ENCODE measurements at regions not wholly inside any gene's neighbourhood (a gene's known extent, or its start where the extent isn't known, plus 50 kb on each side); places are given as distances from the start of the nearest gene placed in this dataset.

DNA sequence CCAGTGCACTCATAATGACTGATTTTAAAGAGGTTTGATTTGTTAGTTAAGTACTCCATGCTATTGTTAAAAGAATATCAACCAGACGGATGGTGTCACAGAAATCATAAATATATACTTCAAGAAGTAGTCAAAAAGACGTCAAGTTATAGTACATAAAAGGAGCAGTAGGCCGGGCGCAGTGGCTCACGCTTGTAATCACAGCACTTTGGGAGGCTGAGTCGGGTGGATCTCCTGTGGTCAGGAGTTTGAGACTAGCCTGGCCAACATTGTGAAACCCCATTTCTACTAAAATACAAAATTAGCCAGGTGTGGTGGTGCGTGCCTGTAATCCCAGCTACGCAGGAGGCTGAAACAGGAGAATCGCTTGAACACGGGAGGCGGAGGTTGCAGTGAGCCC lies 721.7 kb downstream of the JRKL start:
- in situ Hi-C loops (cut with HindIII; ENCODE audit: low pct_unique_long_range_greater_than_20kb, low sequenced_read_pairs), result no loop called here

DNA sequence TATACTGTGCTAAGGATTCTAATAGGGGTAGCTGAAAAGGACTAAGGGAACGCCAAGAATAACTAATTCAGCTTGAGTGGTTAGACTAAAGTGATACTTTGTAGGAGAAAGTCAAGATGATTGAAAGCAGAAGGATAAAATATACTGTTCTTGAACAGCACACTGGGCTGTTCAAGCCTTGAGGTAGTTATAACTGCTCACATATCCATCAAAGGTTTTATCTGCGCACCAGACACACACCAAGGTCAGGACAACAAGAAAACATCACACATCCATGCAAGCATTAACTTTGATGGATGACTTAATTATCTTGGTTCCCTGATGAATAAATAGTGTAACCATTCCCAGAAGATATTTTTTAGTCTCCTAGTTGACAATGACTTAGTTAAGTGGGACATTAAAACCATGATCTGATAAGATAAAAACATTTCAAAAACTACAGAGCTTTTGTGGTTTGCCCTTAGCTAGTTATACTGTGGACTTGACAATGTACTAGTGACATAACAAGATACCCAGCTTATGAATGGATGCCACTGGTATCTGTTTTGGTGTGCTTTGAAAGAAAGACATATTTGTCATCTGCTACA lies 728.9 kb downstream of the JRKL start:
- in situ Hi-C loops (cut with HindIII; ENCODE audit: low pct_unique_long_range_greater_than_20kb, low sequenced_read_pairs), result no loop called here
- no peak for DNase-seq (ENCODE audit: low read depth)

More for the DNA sequence above, 721.7 kb downstream of the JRKL start:
- no peak for DNase-seq (ENCODE audit: low read depth)

DNA sequence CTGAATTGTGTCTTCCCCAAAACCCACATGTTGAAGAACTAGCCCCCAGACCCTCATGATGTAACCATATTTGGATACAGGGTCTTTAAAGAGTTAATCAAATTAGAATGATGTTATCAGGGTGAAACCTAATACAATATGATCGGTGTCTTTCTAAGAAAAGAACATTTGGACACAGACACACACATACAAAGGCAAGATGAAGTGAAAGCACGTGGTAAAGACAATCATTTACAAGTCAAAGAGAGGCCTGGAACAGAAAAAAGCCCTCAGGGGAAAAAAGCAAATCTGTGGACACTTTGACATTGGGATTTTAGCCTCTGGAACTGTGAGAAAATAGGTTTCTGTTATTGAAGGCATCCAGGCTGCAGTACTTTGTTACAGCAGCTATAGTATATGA lies 733.4 kb downstream of the JRKL start:
- DNase-seq (ENCODE audit: low read depth), result no peak
- in situ Hi-C loops (cut with HindIII; ENCODE audit: low pct_unique_long_range_greater_than_20kb, low sequenced_read_pairs), result no loop called here

DNA sequence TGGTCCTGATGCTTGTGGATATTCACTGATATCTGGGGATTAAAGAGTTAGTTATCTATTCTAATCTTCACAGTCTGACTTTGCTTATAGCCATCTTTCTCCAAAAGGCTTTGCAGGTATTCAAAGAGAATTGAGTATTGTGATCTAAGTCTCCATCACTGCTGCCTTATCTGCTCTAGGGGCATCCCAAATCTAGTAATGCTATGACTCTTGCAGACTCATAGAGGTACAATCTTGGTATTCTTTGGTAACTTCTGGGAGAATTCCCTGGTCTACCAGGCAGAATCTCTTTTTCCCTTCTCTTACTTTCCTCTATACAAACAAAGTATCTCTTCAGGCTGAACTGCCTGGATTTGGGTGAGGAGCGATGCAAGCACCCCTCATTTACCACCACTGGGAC lies 746.3 kb downstream of the JRKL start:
- DNase-seq (ENCODE audit: low read depth), result no peak
- in situ Hi-C loops (cut with HindIII; ENCODE audit: low pct_unique_long_range_greater_than_20kb, low sequenced_read_pairs), result no loop called here

DNA sequence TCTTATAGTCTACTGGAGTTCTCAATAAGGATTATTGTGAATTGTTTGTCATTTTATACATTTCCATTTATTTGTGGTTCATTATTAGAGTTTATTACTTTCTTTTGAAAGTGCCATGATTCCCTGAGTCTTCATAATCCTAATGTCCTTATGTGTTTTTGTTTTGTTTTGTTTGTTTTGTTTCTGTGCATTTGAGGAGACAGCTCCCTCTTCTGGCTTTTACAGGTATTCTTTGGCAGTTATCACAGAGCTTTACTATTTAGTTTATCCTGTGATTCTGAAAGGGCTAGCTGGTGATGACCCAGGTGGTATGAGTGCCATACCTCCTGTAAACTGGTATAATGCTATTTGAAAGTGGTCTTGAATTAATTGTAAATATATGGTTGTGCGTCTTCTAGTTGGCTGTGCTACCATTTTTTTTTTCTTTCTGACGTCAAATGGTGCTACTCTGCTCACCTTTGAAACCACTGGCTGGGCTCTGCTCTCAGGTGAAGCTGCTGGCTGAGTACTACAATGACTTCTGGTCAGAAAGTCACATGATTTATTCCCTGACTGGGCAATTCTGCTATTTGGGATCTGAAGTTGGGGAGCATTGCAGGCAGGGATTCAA lies 751.2 kb downstream of the JRKL start:
- DNase-seq (ENCODE audit: low read depth), result peak; percentile 7
- in situ Hi-C loops (cut with HindIII; ENCODE audit: low pct_unique_long_range_greater_than_20kb, low sequenced_read_pairs), result no loop called here

DNA sequence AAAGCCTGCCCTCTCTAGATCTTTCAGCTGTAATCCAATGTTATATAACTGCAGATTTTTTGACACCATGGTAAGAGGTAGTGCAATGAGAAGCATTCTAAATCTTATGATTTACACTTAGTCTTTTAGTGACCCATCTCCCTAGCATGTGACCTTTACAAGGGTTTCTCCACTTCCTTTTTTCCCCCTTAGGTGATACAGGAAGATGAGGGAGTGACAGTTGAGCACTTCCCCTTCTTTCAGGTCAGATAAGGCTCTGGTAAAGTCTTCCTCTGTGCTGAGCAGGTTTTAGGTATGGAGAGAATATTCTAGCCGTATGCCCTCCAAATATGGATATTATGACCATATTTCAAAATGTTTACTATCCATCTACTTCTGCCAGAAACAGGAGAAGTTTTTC lies 753.6 kb downstream of the JRKL start:
- no peak for DNase-seq (ENCODE audit: low read depth)
- in situ Hi-C loops (cut with HindIII; ENCODE audit: low pct_unique_long_range_greater_than_20kb, low sequenced_read_pairs), result no loop called here

DNA sequence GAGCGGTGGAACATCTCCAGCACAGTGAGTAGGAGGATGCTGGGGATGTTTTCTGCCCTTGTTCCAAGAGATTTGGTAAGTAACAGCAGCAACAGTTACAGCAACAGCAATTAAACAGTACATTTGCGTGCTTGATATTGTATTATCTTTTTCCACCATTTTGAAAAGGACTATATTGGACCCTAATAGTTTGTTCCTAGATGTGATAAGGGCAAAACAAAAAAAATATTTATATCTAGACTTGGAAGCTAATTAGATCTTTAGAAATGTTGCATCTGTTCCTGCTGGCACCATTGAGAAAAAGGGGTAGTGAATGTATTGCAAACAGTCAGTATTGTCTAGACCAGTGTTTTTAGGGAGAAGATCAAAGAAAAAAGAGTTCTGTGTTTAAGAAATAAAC lies 759.9 kb downstream of the JRKL start:
- DNase-seq (ENCODE audit: low read depth), result no peak
- in situ Hi-C loops (cut with HindIII; ENCODE audit: low pct_unique_long_range_greater_than_20kb, low sequenced_read_pairs), result no loop called here

DNA sequence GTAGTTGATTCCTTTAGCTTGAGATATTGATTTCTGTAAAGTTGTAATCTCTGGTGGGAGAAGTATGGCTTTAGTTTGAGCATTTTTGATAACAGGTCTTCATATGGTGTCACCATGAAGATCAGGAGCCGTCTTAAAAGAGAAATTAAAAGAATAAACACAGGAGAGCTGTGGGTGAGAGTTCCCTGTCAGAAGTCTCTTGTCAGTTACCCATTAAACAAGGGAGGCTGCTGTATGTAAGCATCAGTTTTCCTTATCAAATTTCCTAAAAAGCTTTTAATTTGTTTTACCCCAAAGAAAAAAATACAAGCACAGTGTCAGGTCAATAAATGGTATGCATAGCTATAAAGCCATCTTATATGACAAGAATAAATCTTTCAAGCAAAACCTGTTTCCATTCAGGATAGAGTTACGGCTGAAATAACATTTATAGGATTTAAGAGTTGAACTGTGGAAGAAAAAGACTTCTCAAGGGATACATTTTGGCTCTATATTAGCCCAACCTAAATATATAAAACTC lies 767.5 kb downstream of the JRKL start:
- DNase-seq (ENCODE audit: low read depth), result no peak
- in situ Hi-C loops (cut with HindIII; ENCODE audit: low pct_unique_long_range_greater_than_20kb, low sequenced_read_pairs), result no loop called here

DNA sequence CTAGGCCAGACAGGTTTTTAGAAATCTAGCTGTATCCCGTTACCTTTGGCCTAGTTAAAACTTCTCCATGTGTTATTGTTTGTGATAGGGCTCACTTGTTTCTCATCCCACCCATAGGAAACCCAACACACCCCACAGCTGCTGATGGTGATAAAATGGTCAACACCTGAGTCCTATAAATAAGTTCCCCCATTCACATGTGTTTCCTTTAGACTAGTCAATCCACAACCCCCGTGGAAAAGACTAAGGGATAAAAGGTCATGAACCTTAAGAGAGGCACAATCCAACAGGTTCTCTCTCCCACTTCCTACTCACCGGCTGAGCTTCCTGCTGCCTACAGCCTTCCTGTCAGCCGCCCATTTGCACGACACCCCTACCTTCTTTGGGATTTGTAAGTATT lies 768.4 kb downstream of the JRKL start:
- in situ Hi-C loops (cut with HindIII; ENCODE audit: low pct_unique_long_range_greater_than_20kb, low sequenced_read_pairs), result no loop called here

DNA sequence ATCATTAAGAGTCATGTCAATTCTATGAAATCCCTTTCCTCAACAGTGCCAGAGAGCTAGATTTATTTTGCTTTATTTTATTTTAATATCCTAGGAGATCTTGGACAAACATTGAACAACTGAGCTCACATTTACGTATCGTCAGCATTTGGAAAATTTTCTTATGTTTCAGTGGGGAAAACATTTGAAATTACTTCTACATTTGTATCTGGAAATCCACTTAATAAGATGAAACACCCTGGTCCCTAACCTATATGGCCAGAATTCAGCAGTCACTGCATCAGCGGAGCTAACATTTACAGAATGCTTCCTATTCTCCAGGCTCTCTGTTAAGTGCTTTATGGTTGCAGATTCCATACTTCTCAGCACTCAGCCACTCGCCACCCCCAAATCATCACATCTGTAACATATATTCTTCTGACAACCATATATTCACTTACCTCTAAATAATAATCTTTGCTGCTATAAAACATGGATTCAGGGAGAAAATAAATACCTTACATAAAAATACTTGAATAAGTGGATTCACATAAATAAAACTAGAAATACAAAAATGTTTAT lies 773.9 kb downstream of the JRKL start:
- no peak for DNase-seq (ENCODE audit: low read depth)
- in situ Hi-C loops (cut with HindIII; ENCODE audit: low pct_unique_long_range_greater_than_20kb, low sequenced_read_pairs), result no loop called here

More for the DNA sequence above, 768.4 kb downstream of the JRKL start:
- no peak for DNase-seq (ENCODE audit: low read depth)

DNA sequence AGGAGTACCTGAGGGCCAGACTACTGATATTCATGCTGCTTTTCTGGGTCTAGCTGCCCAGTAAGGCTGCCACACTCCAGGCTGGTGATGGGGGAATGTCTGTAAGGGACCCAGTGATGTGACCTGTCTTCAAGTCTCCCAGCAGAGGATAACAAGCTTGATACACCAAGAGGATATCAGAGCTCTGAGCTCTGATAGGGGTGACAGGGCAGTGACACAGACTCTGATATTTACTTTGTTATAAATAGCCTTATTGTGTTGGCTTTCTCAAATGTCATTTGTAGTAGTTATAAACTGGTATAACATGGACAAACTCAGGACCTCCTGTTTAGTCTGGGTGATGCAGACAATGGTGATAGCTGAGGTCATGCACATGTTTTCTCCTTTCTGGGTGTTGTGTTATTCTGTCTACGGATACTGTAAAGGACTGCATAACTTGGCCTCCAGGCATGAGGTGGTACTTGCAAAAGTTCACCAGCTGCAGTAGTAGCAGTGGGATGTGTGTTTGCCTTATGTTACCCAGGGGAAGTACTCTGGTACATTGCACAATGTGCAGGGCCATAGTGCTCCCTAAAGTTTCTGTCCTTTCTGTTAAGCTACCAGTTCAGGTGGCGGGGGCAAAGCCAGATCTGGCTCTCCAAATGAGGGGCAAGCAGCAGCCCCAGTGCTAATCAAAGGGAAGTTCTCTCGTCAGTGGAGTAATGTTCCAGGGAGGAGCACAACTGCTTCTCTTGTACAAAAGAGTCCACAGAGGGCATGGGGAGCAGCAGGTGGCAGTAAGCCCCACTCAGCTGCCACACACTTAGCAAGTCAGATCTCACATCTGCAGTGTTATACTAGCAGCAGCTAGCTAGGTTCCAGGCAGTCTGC lies 812.2 kb downstream of the JRKL start:
- in situ Hi-C loops (cut with HindIII; ENCODE audit: low pct_unique_long_range_greater_than_20kb, low sequenced_read_pairs), result no loop called here

DNA sequence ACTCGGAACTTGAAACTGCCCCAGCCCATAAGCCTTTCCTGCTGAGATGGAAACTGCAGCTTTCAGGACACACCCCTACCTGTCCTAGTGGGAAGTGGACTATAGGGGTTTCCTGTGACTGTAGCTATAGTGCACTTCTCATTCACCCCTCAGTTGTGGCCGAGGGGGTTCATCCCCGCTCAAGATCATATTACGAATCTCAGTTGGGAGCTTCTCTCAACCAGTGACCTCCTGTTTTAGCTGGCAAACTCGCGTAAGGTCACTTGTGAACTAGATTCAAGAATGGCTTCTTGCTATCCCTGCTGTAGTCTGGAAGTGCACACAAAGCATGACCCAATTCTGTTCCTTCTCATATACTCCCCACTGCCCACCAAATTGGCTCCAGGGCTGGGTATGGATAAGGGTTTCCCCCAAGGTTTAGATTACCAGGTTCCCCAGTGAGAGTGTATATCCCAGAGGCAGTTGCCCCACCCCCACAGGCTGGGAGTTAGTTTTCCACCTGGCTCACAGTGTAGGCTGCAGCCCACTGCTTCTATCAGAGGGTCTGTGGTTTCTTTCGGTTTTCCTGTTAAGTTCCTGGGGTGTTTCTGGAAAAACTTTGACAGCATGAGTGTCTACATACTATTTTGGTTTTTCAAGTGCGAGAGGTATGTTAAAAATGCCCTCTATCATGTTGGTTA lies 812.9 kb downstream of the JRKL start:
- DNase-seq (ENCODE audit: low read depth), result no peak
- in situ Hi-C loops (cut with HindIII; ENCODE audit: low pct_unique_long_range_greater_than_20kb, low sequenced_read_pairs), result no loop called here

More for the DNA sequence above, 812.2 kb downstream of the JRKL start:
- no peak for DNase-seq (ENCODE audit: low read depth)

DNA sequence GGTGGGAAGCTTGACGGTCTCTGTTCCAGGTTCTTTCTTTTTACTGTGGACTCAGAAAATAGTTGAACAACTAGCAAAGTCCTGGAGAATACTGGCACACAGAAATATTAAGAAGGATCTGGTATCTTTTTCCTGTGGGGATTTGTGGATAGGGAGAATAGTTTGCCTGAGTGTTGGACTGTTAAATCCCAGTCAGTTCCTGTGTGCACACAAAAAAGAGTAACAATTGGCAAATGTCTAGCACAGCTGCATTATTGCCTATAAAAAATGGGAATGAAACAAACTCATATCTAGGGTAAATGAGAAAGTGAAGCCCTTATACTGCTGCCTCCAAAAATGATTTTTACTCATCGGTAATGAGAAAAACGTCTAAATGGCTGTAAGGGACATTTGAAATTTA lies 828.2 kb downstream of the JRKL start:
- in situ Hi-C loops (cut with HindIII; ENCODE audit: low pct_unique_long_range_greater_than_20kb, low sequenced_read_pairs), result no loop called here
- DNase-seq (ENCODE audit: low read depth), result no peak

DNA sequence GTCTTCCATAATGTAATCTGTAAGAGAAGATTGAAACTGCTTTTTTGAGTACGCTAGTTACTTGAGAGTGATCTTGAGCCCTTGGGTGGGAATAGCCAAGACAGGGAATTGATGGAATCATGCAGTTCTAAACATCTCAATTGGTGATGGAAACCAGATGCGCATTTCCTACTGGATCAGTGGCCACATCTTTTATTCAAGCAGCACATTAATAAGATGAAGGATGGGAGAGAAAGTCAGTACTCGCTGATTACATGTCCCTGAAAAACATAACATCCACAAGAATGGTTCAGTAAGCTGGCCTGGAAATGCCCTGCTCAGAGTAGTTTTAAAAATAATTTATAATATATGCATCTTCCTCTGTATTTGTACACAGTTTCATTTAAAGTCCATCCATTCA lies 833.8 kb downstream of the JRKL start:
- no peak for DNase-seq (ENCODE audit: low read depth)
- in situ Hi-C loops (cut with HindIII; ENCODE audit: low pct_unique_long_range_greater_than_20kb, low sequenced_read_pairs), result no loop called here

DNA sequence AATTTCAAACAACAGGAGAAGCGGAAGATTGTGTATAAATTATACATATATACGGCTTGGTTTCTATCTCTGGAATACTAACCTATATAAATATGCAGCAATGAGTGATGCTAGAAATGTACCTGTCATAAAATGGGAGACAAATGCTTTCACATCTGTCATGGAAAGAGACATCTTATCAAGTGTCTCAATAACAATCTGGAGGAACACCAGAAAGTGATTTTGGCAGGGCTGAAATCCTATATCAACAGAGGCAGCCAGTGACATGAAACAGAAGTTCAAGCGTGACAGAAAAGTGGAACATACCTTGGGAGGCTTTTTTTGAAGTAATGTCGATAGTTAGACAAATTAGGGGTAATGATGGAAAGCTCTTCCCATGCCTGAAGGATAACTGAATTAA lies 834.6 kb downstream of the JRKL start:
- in situ Hi-C loops (cut with HindIII; ENCODE audit: low pct_unique_long_range_greater_than_20kb, low sequenced_read_pairs), result no loop called here
- no peak for DNase-seq (ENCODE audit: low read depth)

DNA sequence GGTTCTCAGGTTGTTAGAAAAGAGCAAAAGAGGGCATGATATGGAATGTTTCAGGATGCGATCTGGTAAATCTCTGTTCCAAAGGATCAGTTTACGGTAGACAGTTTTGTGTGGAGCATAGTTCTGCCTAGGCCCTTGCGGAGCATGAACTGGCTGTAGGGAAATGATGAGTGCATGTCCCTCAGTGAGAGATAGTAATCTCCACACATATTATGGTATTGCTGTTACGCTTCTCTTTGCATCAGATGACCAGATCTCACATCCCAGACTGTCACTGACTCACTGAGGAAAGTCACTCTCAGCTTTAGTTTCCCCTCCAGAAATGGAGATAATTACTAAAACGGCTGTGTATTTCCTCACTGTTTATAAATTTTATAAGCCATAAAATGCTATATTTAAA lies 836.0 kb downstream of the JRKL start:
- no peak for DNase-seq (ENCODE audit: low read depth)
- in situ Hi-C loops (cut with HindIII; ENCODE audit: low pct_unique_long_range_greater_than_20kb, low sequenced_read_pairs), result no loop called here

DNA sequence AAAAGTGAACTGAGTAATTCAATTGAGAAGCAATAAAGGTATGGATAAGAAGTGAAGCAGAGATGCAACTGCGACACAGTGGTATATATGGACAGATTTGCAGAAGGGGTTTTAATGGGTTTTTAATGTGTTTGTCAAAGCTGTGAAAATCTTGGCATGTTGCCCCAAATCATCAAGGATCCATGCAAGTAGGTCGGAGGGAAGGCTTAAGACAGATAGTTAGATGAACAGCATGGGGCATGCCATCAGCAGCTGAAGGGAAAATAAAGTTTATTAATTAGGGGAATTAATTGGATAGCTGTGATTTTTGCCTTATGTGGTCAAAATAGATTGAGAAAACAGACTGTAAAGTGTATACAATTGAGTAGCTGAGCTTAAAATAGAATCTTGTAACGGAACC lies 840.1 kb downstream of the JRKL start:
- no peak for DNase-seq (ENCODE audit: low read depth)
- in situ Hi-C loops (cut with HindIII; ENCODE audit: low pct_unique_long_range_greater_than_20kb, low sequenced_read_pairs), result no loop called here

DNA sequence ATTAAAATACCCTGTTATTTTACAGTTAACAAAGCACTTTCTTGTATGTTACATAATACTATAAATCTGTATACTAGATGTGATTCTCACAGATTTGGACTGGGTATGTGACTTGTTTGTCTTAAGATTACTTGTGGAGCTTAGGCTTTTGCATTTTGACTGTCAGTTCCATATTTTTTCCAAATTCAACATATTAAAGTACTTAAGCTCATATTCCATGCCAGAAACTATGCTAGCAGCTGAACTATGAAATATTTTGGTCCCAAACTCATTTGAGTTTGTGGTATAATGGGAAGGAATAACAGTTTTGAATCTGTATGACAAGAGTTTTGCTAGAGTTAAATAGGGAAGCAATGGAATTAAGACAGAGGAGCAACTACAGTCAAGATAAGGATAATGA lies 841.4 kb downstream of the JRKL start:
- in situ Hi-C loops (cut with HindIII; ENCODE audit: low pct_unique_long_range_greater_than_20kb, low sequenced_read_pairs), result no loop called here
- no peak for DNase-seq (ENCODE audit: low read depth)

DNA sequence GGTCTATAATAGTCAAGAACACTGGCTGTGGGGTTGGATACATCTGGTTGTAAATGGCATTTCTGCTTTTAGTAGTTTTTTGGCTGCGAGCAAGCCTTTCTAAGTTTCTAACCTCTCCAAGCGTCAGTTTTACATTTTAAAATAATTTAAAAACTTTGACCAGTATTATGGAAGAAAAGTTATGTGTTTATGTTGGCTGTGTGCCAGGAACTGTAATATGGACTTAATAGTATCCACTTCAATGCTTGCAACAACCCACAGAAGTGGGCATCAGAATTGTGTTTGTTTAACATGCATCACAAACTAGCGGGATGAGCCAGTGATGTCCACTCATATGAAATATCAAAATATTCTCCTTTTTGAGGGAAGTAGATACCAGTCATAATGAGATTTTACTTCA lies 844.2 kb downstream of the JRKL start:
- in situ Hi-C loops (cut with HindIII; ENCODE audit: low pct_unique_long_range_greater_than_20kb, low sequenced_read_pairs), result no loop called here

More for the DNA sequence above, 844.2 kb downstream of the JRKL start:
- no peak for DNase-seq (ENCODE audit: low read depth)

Data from Caki2 (cell line).